Upper lobe of left lung (tissue), 4 donors: ENCODE measurements at regions not wholly inside any gene's neighbourhood (a gene's known extent, or its start where the extent isn't known, plus 50 kb on each side); places are given as distances from the start of the nearest gene placed in this dataset.

Experiments
- EP300 ChIP-seq, 4 donors: sonication (generic); formaldehyde crosslinking; IDR thresholded peaks; one replicate each; pipeline ENCODE4 v1.5.1; 2017; ENCODE audit warnings: antibody characterized with exemption in 4 of 4, control low read depth in 2 of 4
- POLR2A ChIP-seq, 4 donors: fragments of 450-650 bp; IDR thresholded peaks; one replicate each; pipeline ENCODE4 v1.5.1; 2016 to 2017; ENCODE audit warnings: antibody characterized with exemption in 4 of 4, mild to moderate bottlenecking in 2 of 4
- POLR2AphosphoS5 ChIP-seq, 2 donors: sonication (generic); formaldehyde crosslinking; IDR thresholded peaks; one replicate each; pipeline ENCODE4 v1.5.1; 2017; ENCODE audit warnings: antibody characterized with exemption in 2 of 2
- TF ChIP-seq, protein P1 (sequence below), 6 experiments: fragments of 450-650 bp in 4 of 6; fragments of 200-600 bp in 2 of 6; sonication (generic) in 2 of 6; IDR thresholded peaks; one replicate each; pipeline ENCODE4 v1.5.1; 2016 to 2019; ENCODE audit warnings: antibody characterized with exemption in 6 of 6

DNA sequence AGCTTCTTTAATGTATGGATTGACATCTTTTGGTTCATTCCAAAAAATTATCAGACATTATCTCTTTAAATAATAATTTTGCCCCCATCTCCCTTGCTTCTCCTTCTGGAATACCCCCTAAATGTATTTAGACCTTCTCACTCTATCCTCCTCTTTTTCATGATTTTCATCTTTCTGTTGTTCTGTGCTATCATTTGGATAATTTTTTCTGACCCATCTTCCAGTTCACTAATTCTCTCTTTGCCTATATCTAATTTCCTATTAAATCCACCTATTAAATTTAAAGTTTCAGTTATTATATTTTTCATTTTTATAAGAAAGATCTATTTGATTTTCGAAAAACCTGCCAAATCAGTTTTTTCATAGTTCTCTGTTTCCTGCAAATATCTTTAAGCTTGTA is 67.8 kb upstream of the ODC1 start:
- TF ChIP-seq, protein P1, sequence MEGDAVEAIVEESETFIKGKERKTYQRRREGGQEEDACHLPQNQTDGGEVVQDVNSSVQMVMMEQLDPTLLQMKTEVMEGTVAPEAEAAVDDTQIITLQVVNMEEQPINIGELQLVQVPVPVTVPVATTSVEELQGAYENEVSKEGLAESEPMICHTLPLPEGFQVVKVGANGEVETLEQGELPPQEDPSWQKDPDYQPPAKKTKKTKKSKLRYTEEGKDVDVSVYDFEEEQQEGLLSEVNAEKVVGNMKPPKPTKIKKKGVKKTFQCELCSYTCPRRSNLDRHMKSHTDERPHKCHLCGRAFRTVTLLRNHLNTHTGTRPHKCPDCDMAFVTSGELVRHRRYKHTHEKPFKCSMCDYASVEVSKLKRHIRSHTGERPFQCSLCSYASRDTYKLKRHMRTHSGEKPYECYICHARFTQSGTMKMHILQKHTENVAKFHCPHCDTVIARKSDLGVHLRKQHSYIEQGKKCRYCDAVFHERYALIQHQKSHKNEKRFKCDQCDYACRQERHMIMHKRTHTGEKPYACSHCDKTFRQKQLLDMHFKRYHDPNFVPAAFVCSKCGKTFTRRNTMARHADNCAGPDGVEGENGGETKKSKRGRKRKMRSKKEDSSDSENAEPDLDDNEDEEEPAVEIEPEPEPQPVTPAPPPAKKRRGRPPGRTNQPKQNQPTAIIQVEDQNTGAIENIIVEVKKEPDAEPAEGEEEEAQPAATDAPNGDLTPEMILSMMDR (IDR thresholded peaks at IDR 0.05): no peak
- no peak for TF ChIP-seq POLR2A (IDR thresholded peaks at IDR 0.05)
- TF ChIP-seq POLR2AphosphoS5 (IDR thresholded peaks at IDR 0.05): no peak
- TF ChIP-seq EP300 (IDR thresholded peaks at IDR 0.05): no peak
